GM12878 (cell line): ENCODE measurements at regions not wholly inside any gene's neighbourhood (a gene's known extent, or its start where the extent isn't known, plus 50 kb on each side); places are given as distances from the start of the nearest gene placed in this dataset.

Source experiments
- ATAC-seq: fragments of 200-7000 bp; cut with Tn5 transposase; 3 replicates; pipeline ENCODE4 v1.9.1; 2020; ENCODE audit warnings: mild to moderate bottlenecking, moderate library complexity
- BruUV-seq: library from RNA; stranded (reverse); fragments of 400-500 nt; replicated peaks from 2 replicates; lab custom pipeline; 2021; lab: Mats Ljungman, UMichigan
- CTCF ChIA-PET: fragments of 300-600 bp; sonication (Branson Sonifier 250); formaldehyde crosslinking; extraction: SDS; loops from one replicate; lab custom pipeline; 2021; ENCODE audit warnings: inconsistent platforms; lab: Yijun Ruan, JAX
- POLR2A ChIA-PET: fragments of 350-600 bp; formaldehyde crosslinking; extraction: SDS; loops from one replicate; lab custom pipeline; 2021; ENCODE audit warnings: inconsistent platforms; lab: Charles Lee
- RAD21 ChIA-PET: fragments of 300-600 bp; sonication (Branson Sonifier 250); formaldehyde crosslinking; loops from one replicate; lab custom pipeline; 2023; ENCODE audit warnings: antibody characterized with exemption; ENCODE audit not compliant: unreplicated experiment; lab: Charles Lee
- SMC1A ChIA-PET: fragments of 300-600 bp; sonication (Branson Sonifier 250); formaldehyde crosslinking; loops from one replicate; lab custom pipeline; 2023; ENCODE audit not compliant: unreplicated experiment, uncharacterized antibody; lab: Charles Lee
- DNase-seq: peaks from one replicate; pipeline ENCODE4 v3.0.0-alpha.2; 2011; ENCODE audit warnings: low read depth, low spot score
- FAIRE-seq: peaks from 3 replicates; lab custom pipeline; 2011; peaks lifted over from hg19 to GRCh38; lab: Jason Lieb, UNC
- H2AFZ ChIP-seq: 2 replicates; pipeline ENCODE4 v1.6.0; 2011; ENCODE audit warnings: low read depth, low read length, control low read depth; ENCODE audit not compliant: control insufficient read depth
- H3K27ac ChIP-seq: 2 replicates; pipeline ENCODE4 v1.5.1; 2011; ENCODE audit warnings: control low read depth; ENCODE audit not compliant: control insufficient read depth, insufficient read depth
- H3K27me3 ChIP-seq, 2 experiments: replicated peaks in 1 of 2; 2 replicates each; pipeline versions ENCODE4 v1.6.0 to v1.6.1; 2011; ENCODE audit warnings: low read length in 1 of 2; ENCODE audit not compliant: control insufficient read depth in 2 of 2, insufficient read depth in 2 of 2
- H3K36me3 ChIP-seq, 2 experiments: 2 replicates each; pipeline ENCODE4 v1.5.1; 2011; ENCODE audit warnings: low read length in 1 of 2; ENCODE audit not compliant: control insufficient read depth in 2 of 2, insufficient read depth in 2 of 2
- H3K4me1 ChIP-seq: 2 replicates; pipeline ENCODE4 v1.6.1; 2011; ENCODE audit warnings: mild to moderate bottlenecking, low read length, moderate library complexity, mixed read lengths; ENCODE audit not compliant: control insufficient read depth, insufficient read depth
- H3K4me2 ChIP-seq: 2 replicates; pipeline ENCODE4 v1.6.0; 2011; ENCODE audit warnings: control low read depth; ENCODE audit not compliant: control insufficient read depth, insufficient read depth
- H3K4me3 ChIP-seq: fragments of 200-600 bp; sonication (generic); 2 replicates; pipeline ENCODE4 v1.5.1; 2016
- H3K79me2 ChIP-seq: 2 replicates; pipeline ENCODE4 v1.6.0; 2011; ENCODE audit warnings: low read length; ENCODE audit not compliant: control insufficient read depth, insufficient read depth
- H3K9ac ChIP-seq: 2 replicates; pipeline ENCODE4 v1.8.0; 2011; ENCODE audit warnings: low read length, control low read depth, mixed read lengths; ENCODE audit not compliant: control insufficient read depth, insufficient read depth
- H3K9me3 ChIP-seq: replicated peaks from 3 replicates; pipeline ENCODE4 v1.5.1; 2011; ENCODE audit warnings: mild to moderate bottlenecking, low read length; ENCODE audit not compliant: control insufficient read depth, insufficient read depth
- H4K20me1 ChIP-seq: 2 replicates; pipeline ENCODE4 v1.6.0; 2011; ENCODE audit not compliant: control insufficient read depth, insufficient read depth
- ETV6 ChIP-seq, 2 experiments: fragments of 450-650 bp in 1 of 2; IDR thresholded peaks in 1 of 2; conservative IDR thresholded peaks in 1 of 2; 2 replicates each; pipeline ENCODE4 v1.6.1; 2014; ENCODE audit warnings: antibody characterized with exemption in 1 of 2, borderline replicate concordance in 1 of 2, low read depth in 1 of 2, mild to moderate bottlenecking in 1 of 2, moderate library complexity in 1 of 2
- HDAC2 ChIP-seq: fragments of 200-600 bp; sonication (generic); IDR thresholded peaks from 2 replicates; pipeline ENCODE4 v1.6.1; 2017
- NRF1 ChIP-seq: conservative IDR thresholded peaks from 2 replicates; pipeline ENCODE4 v1.6.1; 2011; ENCODE audit warnings: mild to moderate bottlenecking, low read depth, low read length, improper control_type of control experiment
- POU2F2 ChIP-seq: IDR thresholded peaks from 3 replicates; pipeline ENCODE4 v1.6.1; 2011; ENCODE audit warnings: low read depth, mild to moderate bottlenecking, low read length, borderline replicate concordance
- SMC3 ChIP-seq: IDR thresholded peaks from 2 replicates; pipeline ENCODE4 v1.6.1; 2011; ENCODE audit warnings: low read length, improper control_type of control experiment, borderline replicate concordance
- SPI1 ChIP-seq: IDR thresholded peaks from 2 replicates; pipeline ENCODE4 v1.6.1; 2011; ENCODE audit warnings: low read depth, mild to moderate bottlenecking, low read length, moderate library complexity, borderline replicate concordance; ENCODE audit not compliant: insufficient read depth
- SUPT20H ChIP-seq: IDR thresholded peaks from 2 replicates; pipeline ENCODE4 v1.6.1; 2011; ENCODE audit warnings: low read depth, mild to moderate bottlenecking, low read length, moderate library complexity, borderline replicate concordance; ENCODE audit not compliant: control insufficient read depth
- TCF3 ChIP-seq: IDR thresholded peaks from 2 replicates; pipeline ENCODE4 v1.6.1; 2012; ENCODE audit warnings: low read depth, mild to moderate bottlenecking, low read length, borderline replicate concordance; ENCODE audit not compliant: insufficient read depth
- YBX1 ChIP-seq: fragments of 450-650 bp; IDR thresholded peaks from 2 replicates; pipeline ENCODE4 v1.6.1; 2016; ENCODE audit warnings: antibody characterized with exemption
- ZBTB40 ChIP-seq: fragments of 450-650 bp; IDR thresholded peaks from 2 replicates; pipeline ENCODE4 v1.6.1; 2016; ENCODE audit warnings: mild to moderate bottlenecking, moderate library complexity, borderline replicate concordance
- ZZZ3 ChIP-seq: IDR thresholded peaks from 2 replicates; pipeline ENCODE4 v1.6.1; 2011; ENCODE audit warnings: low read depth; ENCODE audit not compliant: control insufficient read depth, insufficient read length
- WGBS: methylation state at CpG from one replicate; pipeline ENCODE4 v1.1.6; 2016; ENCODE audit warnings: low lambda C conversion rate; ENCODE audit not compliant: insufficient replicate concordance, insufficient coverage; ENCODE audit errors: missing lambda C conversion rate; 5-methylcytosine and 5-hydroxymethylcytosine counted together
- in situ Hi-C: fragments of 300-500 bp; cut with MboI; formaldehyde crosslinking; loops from 9 replicates; pipeline ENCODE4 v1.14.3; 2018; ENCODE audit warnings: mixed read lengths
- intact Hi-C: fragments of 100-400 bp; cut with micrococcal nuclease; formaldehyde crosslinking; loops from one replicate; pipeline ENCODE4 v1.14.2; 2022; ENCODE audit not compliant: unreplicated experiment
- TF ChIP-seq, protein P1 (sequence below): IDR thresholded peaks from 2 replicates; pipeline ENCODE4 v1.6.1; 2012; ENCODE audit warnings: low read depth, low read length, improper control_type of control experiment
- TF ChIP-seq, protein P2 (sequence below): fragments of 450-650 bp; formaldehyde crosslinking; IDR thresholded peaks from 2 replicates; pipeline ENCODE4 v1.4.0; 2020; ENCODE audit warnings: mild to moderate bottlenecking, moderate library complexity

- ChIA-PET POLR2A (interaction anchor here (0.6 to 1.4 kb wide), 2 partner anchors 15 to 284 kb away, joined by 3 to 4 read pairs; no protein-coding TSS in a partner anchor), SMC1A (interaction anchor here (0.5 to 1.3 kb wide), 5 partner anchors 37 to 636 kb away, joined by 3 to 4 read pairs (median 3); no protein-coding TSS in a partner anchor), RAD21 (no interaction called here), CTCF (interaction anchor here (0.8 to 1.6 kb wide), 4 partner anchors 17 to 635 kb away, joined by 3 to 7 read pairs (median 4); no protein-coding TSS in a partner anchor)
- H3K27ac ChIP-seq: no peak overlapping the region
- H3K9me3 ChIP-seq: no peaks in the 10 kb centered on the region
- no peaks in the 10 kb centered on the region for H3K4me1 ChIP-seq
- H3K27me3 ChIP-seq: no peaks in the 10 kb centered on the region
- DNase-seq: no peak
- intact Hi-C loops (no loop called here), in situ Hi-C loops (no loop called here)
- no peak overlapping the region for H3K9ac ChIP-seq
- FAIRE-seq: no peak
- H4K20me1 ChIP-seq: no peaks in the 10 kb centered on the region
- no TSS peak for BruUV-seq
- H3K36me3 ChIP-seq: no peaks in the 10 kb centered on the region
- no peak for TF ChIP-seq HDAC2
- no peak for TF ChIP-seq NRF1
- no peak for TF ChIP-seq ZZZ3
- no peak for TF ChIP-seq SUPT20H
- no peak for TF ChIP-seq YBX1
- TF ChIP-seq ZBTB40: no peak
- TF ChIP-seq, protein P1, sequence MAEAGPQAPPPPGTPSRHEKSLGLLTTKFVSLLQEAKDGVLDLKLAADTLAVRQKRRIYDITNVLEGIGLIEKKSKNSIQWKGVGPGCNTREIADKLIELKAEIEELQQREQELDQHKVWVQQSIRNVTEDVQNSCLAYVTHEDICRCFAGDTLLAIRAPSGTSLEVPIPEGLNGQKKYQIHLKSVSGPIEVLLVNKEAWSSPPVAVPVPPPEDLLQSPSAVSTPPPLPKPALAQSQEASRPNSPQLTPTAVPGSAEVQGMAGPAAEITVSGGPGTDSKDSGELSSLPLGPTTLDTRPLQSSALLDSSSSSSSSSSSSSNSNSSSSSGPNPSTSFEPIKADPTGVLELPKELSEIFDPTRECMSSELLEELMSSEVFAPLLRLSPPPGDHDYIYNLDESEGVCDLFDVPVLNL: no peak
- no peak for TF ChIP-seq TCF3
- TF ChIP-seq POU2F2: no peak
- no peak for TF ChIP-seq SMC3
- TF ChIP-seq SPI1: peak; percentile 14; the same call in 1 of the 2 replicates
- peak in 1 of 2 experiments; percentile 43; a peak in 1 of 4 replicates for TF ChIP-seq ETV6 (conservative IDR thresholded peaks at IDR 0.05 in 1 of 2, IDR thresholded peaks at IDR 0.05 in 1 of 2; ENCODE audit: borderline replicate concordance in 1 of 2, low read depth in 1 of 2)
- TF ChIP-seq, protein P2, sequence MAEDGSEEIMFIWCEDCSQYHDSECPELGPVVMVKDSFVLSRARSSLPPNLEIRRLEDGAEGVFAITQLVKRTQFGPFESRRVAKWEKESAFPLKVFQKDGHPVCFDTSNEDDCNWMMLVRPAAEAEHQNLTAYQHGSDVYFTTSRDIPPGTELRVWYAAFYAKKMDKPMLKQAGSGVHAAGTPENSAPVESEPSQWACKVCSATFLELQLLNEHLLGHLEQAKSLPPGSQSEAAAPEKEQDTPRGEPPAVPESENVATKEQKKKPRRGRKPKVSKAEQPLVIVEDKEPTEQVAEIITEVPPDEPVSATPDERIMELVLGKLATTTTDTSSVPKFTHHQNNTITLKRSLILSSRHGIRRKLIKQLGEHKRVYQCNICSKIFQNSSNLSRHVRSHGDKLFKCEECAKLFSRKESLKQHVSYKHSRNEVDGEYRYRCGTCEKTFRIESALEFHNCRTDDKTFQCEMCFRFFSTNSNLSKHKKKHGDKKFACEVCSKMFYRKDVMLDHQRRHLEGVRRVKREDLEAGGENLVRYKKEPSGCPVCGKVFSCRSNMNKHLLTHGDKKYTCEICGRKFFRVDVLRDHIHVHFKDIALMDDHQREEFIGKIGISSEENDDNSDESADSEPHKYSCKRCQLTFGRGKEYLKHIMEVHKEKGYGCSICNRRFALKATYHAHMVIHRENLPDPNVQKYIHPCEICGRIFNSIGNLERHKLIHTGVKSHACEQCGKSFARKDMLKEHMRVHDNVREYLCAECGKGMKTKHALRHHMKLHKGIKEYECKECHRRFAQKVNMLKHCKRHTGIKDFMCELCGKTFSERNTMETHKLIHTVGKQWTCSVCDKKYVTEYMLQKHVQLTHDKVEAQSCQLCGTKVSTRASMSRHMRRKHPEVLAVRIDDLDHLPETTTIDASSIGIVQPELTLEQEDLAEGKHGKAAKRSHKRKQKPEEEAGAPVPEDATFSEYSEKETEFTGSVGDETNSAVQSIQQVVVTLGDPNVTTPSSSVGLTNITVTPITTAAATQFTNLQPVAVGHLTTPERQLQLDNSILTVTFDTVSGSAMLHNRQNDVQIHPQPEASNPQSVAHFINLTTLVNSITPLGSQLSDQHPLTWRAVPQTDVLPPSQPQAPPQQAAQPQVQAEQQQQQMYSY: no peak
- no peak overlapping the region for H3K4me2 ChIP-seq
- no peak for ATAC-seq
- H3K79me2 ChIP-seq: no peaks in the 10 kb centered on the region
- no peak overlapping the region for H3K4me3 ChIP-seq
- peak overlapping the region; percentile 29; the same call in 1 of the 2 replicates for H2AFZ ChIP-seq
- 8% methylated on average over 3 of the region's 3 CpGs for WGBS
Observed at GRCh38 chr1:59063501-59063900, 233.4 kb upstream of the FGGY start.
